H9 (cell line): ENCODE measurements at regions not wholly inside any gene's neighbourhood (a gene's known extent, or its start where the extent isn't known, plus 50 kb on each side); places are given as distances from the start of the nearest gene placed in this dataset.

Experiments used
- DNase-seq: peaks from one replicate; pipeline ENCODE4 v3.0.0-alpha.2; 2017
- H2AFZ ChIP-seq: one replicate; pipeline ENCODE4 v1.6.1; 2013; ENCODE audit warnings: mild to moderate bottlenecking, low read length, control low read depth, moderate library complexity
- H2AK5ac ChIP-seq: 2 replicates; pipeline ENCODE4 v1.6.1; 2013; ENCODE audit warnings: low read length, control low read depth, mixed read lengths; ENCODE audit not compliant: insufficient read length
- H2BK120ac ChIP-seq: one replicate; pipeline ENCODE4 v1.6.1; 2013; ENCODE audit warnings: low read depth, mild to moderate bottlenecking, low read length, control low read depth, inconsistent platforms; ENCODE audit not compliant: poor library complexity, severe bottlenecking
- H2BK12ac ChIP-seq: 2 replicates; pipeline ENCODE4 v1.6.1; 2013; ENCODE audit warnings: low read length, control low read depth, mixed read lengths, low read depth; ENCODE audit not compliant: insufficient read length
- H2BK15ac ChIP-seq: 2 replicates; pipeline ENCODE4 v1.6.1; 2013; ENCODE audit warnings: low read depth, low read length, control low read depth
- H2BK20ac ChIP-seq: one replicate; pipeline ENCODE4 v1.6.1; 2013; ENCODE audit warnings: low read depth, mild to moderate bottlenecking, low read length, control low read depth, inconsistent platforms; ENCODE audit not compliant: poor library complexity, severe bottlenecking
- H2BK5ac ChIP-seq: 2 replicates; pipeline ENCODE4 v1.6.1; 2013; ENCODE audit warnings: low read length, control low read depth, mixed read lengths; ENCODE audit not compliant: insufficient read length
- H3K14ac ChIP-seq: 2 replicates; pipeline ENCODE4 v1.6.1; 2013; ENCODE audit warnings: low read length, control low read depth; ENCODE audit not compliant: insufficient read depth
- H3K18ac ChIP-seq: 2 replicates; pipeline ENCODE4 v1.6.1; 2013; ENCODE audit warnings: low read depth, mild to moderate bottlenecking, mixed read lengths, low read length, control low read depth; ENCODE audit not compliant: insufficient read length
- H3K23ac ChIP-seq: 2 replicates; pipeline ENCODE4 v1.6.1; 2013; ENCODE audit warnings: low read length, control low read depth, mixed read lengths, low read depth; ENCODE audit not compliant: insufficient read length
- H3K23me2 ChIP-seq: 2 replicates; pipeline ENCODE4 v1.6.1; 2013; ENCODE audit warnings: low read depth, mild to moderate bottlenecking, mixed read lengths, low read length, control low read depth; ENCODE audit not compliant: insufficient read length, poor library complexity, severe bottlenecking
- H3K27ac ChIP-seq: 2 replicates; pipeline ENCODE4 v1.5.1; 2013; ENCODE audit warnings: low read length, control low read depth, mixed read lengths, low read depth; ENCODE audit not compliant: insufficient read length
- H3K27me3 ChIP-seq: 2 replicates; pipeline ENCODE4 v1.6.1; 2013; ENCODE audit warnings: low read length, control low read depth, inconsistent platforms; ENCODE audit not compliant: insufficient read depth
- H3K4ac ChIP-seq: 2 replicates; pipeline ENCODE4 v1.6.1; 2013; ENCODE audit warnings: low read depth, mild to moderate bottlenecking, control low read depth, inconsistent platforms, low read length, moderate library complexity
- H3K4me1 ChIP-seq: 2 replicates; pipeline ENCODE4 v1.6.1; 2013; ENCODE audit warnings: low read length, control low read depth, inconsistent platforms; ENCODE audit not compliant: insufficient read depth
- H3K4me2 ChIP-seq: 2 replicates; pipeline ENCODE4 v1.6.1; 2013; ENCODE audit warnings: low read length, control low read depth, mixed read lengths; ENCODE audit not compliant: insufficient read length, insufficient read depth
- H3K56ac ChIP-seq: 2 replicates; pipeline ENCODE4 v1.6.1; 2013; ENCODE audit warnings: low read depth, mild to moderate bottlenecking, mixed read lengths, low read length, control low read depth; ENCODE audit not compliant: insufficient read length
- H3K79me1 ChIP-seq: 2 replicates; pipeline ENCODE4 v1.6.1; 2013; ENCODE audit warnings: low read depth, mild to moderate bottlenecking, moderate library complexity, low read length, control low read depth, inconsistent platforms; ENCODE audit not compliant: insufficient read depth, poor library complexity, severe bottlenecking
- H3K79me2 ChIP-seq: 2 replicates; pipeline ENCODE4 v1.6.1; 2013; ENCODE audit warnings: low read length, control low read depth, inconsistent platforms; ENCODE audit not compliant: insufficient read depth
- H3K9ac ChIP-seq: 2 replicates; pipeline ENCODE4 v1.6.1; 2013; ENCODE audit warnings: low read length, control low read depth, mixed read lengths; ENCODE audit not compliant: insufficient read length; ENCODE audit errors: extremely low read depth
- H3K9me3 ChIP-seq: one replicate; pipeline ENCODE4 v1.6.1; 2013; ENCODE audit warnings: low read depth, low read length, inconsistent platforms; ENCODE audit not compliant: control insufficient read depth
- H3T11ph ChIP-seq: one replicate; pipeline ENCODE4 v1.6.1; 2013; ENCODE audit warnings: mild to moderate bottlenecking, low read length, control low read depth, inconsistent platforms
- H4K20me1 ChIP-seq: one replicate; pipeline ENCODE4 v1.6.1; 2013; ENCODE audit not compliant: control insufficient read depth, insufficient read length, insufficient read depth
- H4K5ac ChIP-seq: 2 replicates; pipeline ENCODE4 v1.6.1; 2013; ENCODE audit warnings: low read depth, mild to moderate bottlenecking, mixed read lengths, low read length, control low read depth; ENCODE audit not compliant: insufficient read length
- H4K8ac ChIP-seq: replicated peaks from 2 replicates; pipeline ENCODE4 v1.6.1; 2013; ENCODE audit warnings: low read length, control low read depth, mixed read lengths, low read depth; ENCODE audit not compliant: insufficient read length
- H4K91ac ChIP-seq: 2 replicates; pipeline ENCODE4 v1.6.1; 2013; ENCODE audit warnings: low read depth, mild to moderate bottlenecking, moderate library complexity, mixed read lengths, low read length, control low read depth; ENCODE audit not compliant: insufficient read length
- H3K27ac Mint-ChIP-seq, 3 experiments: 2 replicates in 2 of 3; 3 replicates in 1 of 3; pipeline ENCODE4 v1.8.0; 2020 to 2021; ENCODE audit warnings: mixed read lengths in 3 of 3, mild to moderate bottlenecking in 1 of 3, moderate library complexity in 1 of 3
- H3K27me3 Mint-ChIP-seq: 2 replicates; pipeline ENCODE4 v1.8.0; 2021; ENCODE audit warnings: low read depth, mild to moderate bottlenecking, moderate library complexity, mixed read lengths
- H3K36me3 Mint-ChIP-seq, 3 experiments: 2 replicates in 2 of 3; 3 replicates in 1 of 3; pipeline ENCODE4 v1.8.0; 2020 to 2021; ENCODE audit warnings: low read depth in 3 of 3, mixed read lengths in 3 of 3; ENCODE audit not compliant: insufficient read depth in 1 of 3
- H3K4me1 Mint-ChIP-seq, 2 experiments: 2 replicates each; pipeline ENCODE4 v1.8.0; 2020; ENCODE audit warnings: mixed read lengths in 2 of 2
- H3K4me3 Mint-ChIP-seq, 2 experiments: 2 replicates in 1 of 2; 3 replicates in 1 of 2; pipeline ENCODE4 v1.8.0; 2020 to 2021; ENCODE audit warnings: mild to moderate bottlenecking in 2 of 2, mixed read lengths in 2 of 2, moderate library complexity in 1 of 2
- H3K9me3 Mint-ChIP-seq, 2 experiments: 2 replicates in 1 of 2; 3 replicates in 1 of 2; pipeline ENCODE4 v1.8.0; 2020; ENCODE audit warnings: mild to moderate bottlenecking in 2 of 2, mixed read lengths in 2 of 2, moderate library complexity in 1 of 2
- WGBS: extraction: QIAGEN DNeasy Blood & Tissue Kit; methylation state at CpG from one replicate; pipeline ENCODE4 v1.1.7; 2013; ENCODE audit warnings: missing lambda C conversion rate, low lambda C conversion rate, mixed read lengths; ENCODE audit not compliant: insufficient read length; ENCODE audit errors: extremely low coverage; 5-methylcytosine and 5-hydroxymethylcytosine counted together
- TF ChIP-seq, protein P1 (sequence below): fragments of 200-600 bp; sonication (generic); conservative IDR thresholded peaks from 3 replicates; pipeline ENCODE4 v1.8.0; 2021; ENCODE audit warnings: antibody characterized with exemption, mild to moderate bottlenecking

DNA sequence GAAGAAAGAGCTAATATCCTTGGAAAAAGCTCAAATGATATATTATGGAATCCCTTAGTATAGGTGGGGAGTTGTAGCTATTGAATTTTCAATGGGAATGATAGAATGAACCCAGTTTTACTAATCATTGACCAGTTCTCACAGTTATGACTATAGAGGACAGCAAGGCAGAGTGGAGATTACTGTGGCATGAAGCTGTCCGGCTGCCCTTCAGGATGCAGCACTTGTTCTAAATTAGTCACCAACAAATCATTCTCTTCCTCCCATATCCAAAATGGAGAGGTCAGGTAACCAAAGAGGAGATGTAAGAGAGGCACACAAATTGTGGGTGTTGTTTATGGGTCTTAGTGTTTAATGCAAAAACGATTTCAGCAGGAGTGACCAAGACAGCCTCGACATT is 1490.0 kb upstream of the MIR17HG start:
- H3K4me3 Mint-ChIP-seq: no peak overlapping the region
- Histone ChIP-seq H3K4ac (no peak overlapping the region), H3K4me2 (no peak overlapping the region), H3K56ac (no peak overlapping the region), H3K79me1 (no peaks in the 10 kb centered on the region), H2BK20ac (no peak overlapping the region), H3T11ph (no peak overlapping the region), H3K79me2 (no peaks in the 10 kb centered on the region), H4K20me1 (no peaks in the 10 kb centered on the region), H3K9ac (no peak overlapping the region), H3K14ac (no peak overlapping the region), H4K91ac (no peak overlapping the region), H3K23me2 (no peaks in the 10 kb centered on the region), H2BK12ac (no peak overlapping the region), H4K8ac (no peak overlapping the region), H2AFZ (no peak overlapping the region), H3K23ac (no peak overlapping the region), H4K5ac (no peak overlapping the region), H3K27me3 (no peaks in the 10 kb centered on the region), H2BK120ac (no peak overlapping the region), H3K18ac (no peak overlapping the region), H3K4me1 (no peaks in the 10 kb centered on the region), H2BK5ac (no peak overlapping the region), H2BK15ac (no peak overlapping the region), H2AK5ac (no peak overlapping the region), H3K9me3 (no peaks in the 10 kb centered on the region), H3K27ac (no peak overlapping the region)
- no peaks in the 10 kb centered on the region for H3K4me1 Mint-ChIP-seq
- no peaks in the 10 kb centered on the region for H3K36me3 Mint-ChIP-seq
- no peak for DNase-seq
- TF ChIP-seq, protein P1, sequence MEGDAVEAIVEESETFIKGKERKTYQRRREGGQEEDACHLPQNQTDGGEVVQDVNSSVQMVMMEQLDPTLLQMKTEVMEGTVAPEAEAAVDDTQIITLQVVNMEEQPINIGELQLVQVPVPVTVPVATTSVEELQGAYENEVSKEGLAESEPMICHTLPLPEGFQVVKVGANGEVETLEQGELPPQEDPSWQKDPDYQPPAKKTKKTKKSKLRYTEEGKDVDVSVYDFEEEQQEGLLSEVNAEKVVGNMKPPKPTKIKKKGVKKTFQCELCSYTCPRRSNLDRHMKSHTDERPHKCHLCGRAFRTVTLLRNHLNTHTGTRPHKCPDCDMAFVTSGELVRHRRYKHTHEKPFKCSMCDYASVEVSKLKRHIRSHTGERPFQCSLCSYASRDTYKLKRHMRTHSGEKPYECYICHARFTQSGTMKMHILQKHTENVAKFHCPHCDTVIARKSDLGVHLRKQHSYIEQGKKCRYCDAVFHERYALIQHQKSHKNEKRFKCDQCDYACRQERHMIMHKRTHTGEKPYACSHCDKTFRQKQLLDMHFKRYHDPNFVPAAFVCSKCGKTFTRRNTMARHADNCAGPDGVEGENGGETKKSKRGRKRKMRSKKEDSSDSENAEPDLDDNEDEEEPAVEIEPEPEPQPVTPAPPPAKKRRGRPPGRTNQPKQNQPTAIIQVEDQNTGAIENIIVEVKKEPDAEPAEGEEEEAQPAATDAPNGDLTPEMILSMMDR: no peak
- no peaks in the 10 kb centered on the region for H3K27me3 Mint-ChIP-seq
- H3K27ac Mint-ChIP-seq: no peak overlapping the region
- WGBS: no CpG with 5 or more reads among the region's 3 CpGs
- H3K9me3 Mint-ChIP-seq: no peaks in the 10 kb centered on the region
